ENCODE measurements at regions not wholly inside any gene's neighbourhood (a gene's known extent, or its start where the extent isn't known, plus 50 kb on each side); places are given as distances from the start of the nearest gene placed in this dataset.

DNA sequence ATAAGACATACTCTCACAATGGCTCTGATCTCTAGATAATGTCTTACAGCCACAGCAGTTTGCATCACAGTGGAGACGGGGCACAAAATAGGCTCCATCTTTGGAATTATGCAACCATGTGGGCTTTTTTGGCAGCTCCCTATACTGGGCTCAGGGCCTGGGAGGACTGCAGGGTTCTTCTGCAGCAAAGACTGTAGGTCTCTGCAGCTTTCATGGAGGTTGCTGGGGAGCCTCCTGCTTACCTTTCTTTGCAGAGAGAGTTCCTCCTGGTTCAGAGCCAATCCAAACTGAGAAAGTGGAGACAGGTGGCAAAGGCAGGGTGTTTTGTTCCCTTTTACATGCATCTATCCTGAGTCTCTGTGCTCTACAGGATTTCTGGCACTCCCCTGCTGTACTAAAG is 558.0 kb downstream of the TLR4 start:
- H3K4me1 Mint-ChIP-seq = no peaks in the 10 kb centered on the region
- no peak overlapping the region for H3K18ac ChIP-seq (ENCODE audit: insufficient read length, low read depth, low read length)
- no peaks in the 10 kb centered on the region for H3K27me3 Mint-ChIP-seq (ENCODE audit: low read depth)
- no peaks in the 10 kb centered on the region for H3K27me3 ChIP-seq (ENCODE audit: insufficient read depth, low read length)
- no peak overlapping the region for H2AFZ ChIP-seq (ENCODE audit: low read length)
- no peak overlapping the region for H4K8ac ChIP-seq (replicated peaks; ENCODE audit: insufficient read length, low read depth, low read length)
- H4K91ac ChIP-seq (ENCODE audit: insufficient read length, low read depth, low read length) = no peak overlapping the region
- peaks cover 3 to 7% of the 10 kb centered on the region in 2 experiments; a peak in 3 of 5 replicates for H3K9me3 Mint-ChIP-seq
- no peak overlapping the region for H2AK5ac ChIP-seq (ENCODE audit: insufficient read length, low read length)
- H3K4me1 ChIP-seq (ENCODE audit: insufficient read depth, low read length) = no peaks in the 10 kb centered on the region
- H3K9me3 ChIP-seq (ENCODE audit: control insufficient read depth, low read depth, low read length) = no peaks in the 10 kb centered on the region
- no peaks in the 10 kb centered on the region for H3K79me1 ChIP-seq (ENCODE audit: insufficient read depth, low read depth, low read length, poor library complexity, severe bottlenecking)
- no peak overlapping the region for H4K5ac ChIP-seq (ENCODE audit: insufficient read length, low read depth, low read length)
- no peak overlapping the region for H3K4me2 ChIP-seq (ENCODE audit: insufficient read depth, insufficient read length, low read length)
- DNase-seq = no peak
- no peaks in the 10 kb centered on the region for H3K79me2 ChIP-seq (ENCODE audit: insufficient read depth, low read length)
- H2BK120ac ChIP-seq (ENCODE audit: low read depth, low read length, poor library complexity, severe bottlenecking) = no peak overlapping the region
- no peaks in the 10 kb centered on the region for H4K20me1 ChIP-seq (ENCODE audit: control insufficient read depth, insufficient read depth, insufficient read length)
- no peak overlapping the region for H2BK15ac ChIP-seq (ENCODE audit: low read depth, low read length)
- H3K4ac ChIP-seq (ENCODE audit: low read depth, low read length) = no peak overlapping the region
- H2BK20ac ChIP-seq (ENCODE audit: low read depth, low read length, poor library complexity, severe bottlenecking) = no peak overlapping the region
- H3K14ac ChIP-seq (ENCODE audit: insufficient read depth, low read length) = no peak overlapping the region
- no peak overlapping the region for H3K4me3 Mint-ChIP-seq
- no peak overlapping the region for H2BK12ac ChIP-seq (ENCODE audit: insufficient read length, low read depth, low read length)
- no peaks in the 10 kb centered on the region for H3K23me2 ChIP-seq (ENCODE audit: insufficient read length, low read depth, low read length, poor library complexity, severe bottlenecking)
- H3K23ac ChIP-seq (ENCODE audit: insufficient read length, low read depth, low read length) = no peak overlapping the region
- H3K56ac ChIP-seq (ENCODE audit: insufficient read length, low read depth, low read length) = no peak overlapping the region
- H3K27ac Mint-ChIP-seq = no peak overlapping the region
- no CpG with 5 or more reads among the region's 1 CpG for WGBS (ENCODE audit: extremely low coverage, insufficient read length, low lambda C conversion rate)
- H2BK5ac ChIP-seq (ENCODE audit: insufficient read length, low read length) = no peak overlapping the region
- H3K36me3 Mint-ChIP-seq (ENCODE audit: insufficient read depth in 1 of 3, low read depth in 3 of 3) = no peaks in the 10 kb centered on the region; a peak in 1 of 7 replicates
- H3K27ac ChIP-seq (ENCODE audit: insufficient read length, low read depth, low read length) = no peak overlapping the region
- H3T11ph ChIP-seq (ENCODE audit: low read length) = no peak overlapping the region
- no peak overlapping the region for H3K9ac ChIP-seq (ENCODE audit: extremely low read depth, insufficient read length, low read length)
- TF ChIP-seq, protein P1, sequence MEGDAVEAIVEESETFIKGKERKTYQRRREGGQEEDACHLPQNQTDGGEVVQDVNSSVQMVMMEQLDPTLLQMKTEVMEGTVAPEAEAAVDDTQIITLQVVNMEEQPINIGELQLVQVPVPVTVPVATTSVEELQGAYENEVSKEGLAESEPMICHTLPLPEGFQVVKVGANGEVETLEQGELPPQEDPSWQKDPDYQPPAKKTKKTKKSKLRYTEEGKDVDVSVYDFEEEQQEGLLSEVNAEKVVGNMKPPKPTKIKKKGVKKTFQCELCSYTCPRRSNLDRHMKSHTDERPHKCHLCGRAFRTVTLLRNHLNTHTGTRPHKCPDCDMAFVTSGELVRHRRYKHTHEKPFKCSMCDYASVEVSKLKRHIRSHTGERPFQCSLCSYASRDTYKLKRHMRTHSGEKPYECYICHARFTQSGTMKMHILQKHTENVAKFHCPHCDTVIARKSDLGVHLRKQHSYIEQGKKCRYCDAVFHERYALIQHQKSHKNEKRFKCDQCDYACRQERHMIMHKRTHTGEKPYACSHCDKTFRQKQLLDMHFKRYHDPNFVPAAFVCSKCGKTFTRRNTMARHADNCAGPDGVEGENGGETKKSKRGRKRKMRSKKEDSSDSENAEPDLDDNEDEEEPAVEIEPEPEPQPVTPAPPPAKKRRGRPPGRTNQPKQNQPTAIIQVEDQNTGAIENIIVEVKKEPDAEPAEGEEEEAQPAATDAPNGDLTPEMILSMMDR (conservative IDR thresholded peaks at IDR 0.05) = no peak

Measured in H9 (cell line).